Tibial artery (tissue), 4 donors: ENCODE measurements at regions not wholly inside any gene's neighbourhood (a gene's known extent, or its start where the extent isn't known, plus 50 kb on each side); places are given as distances from the start of the nearest gene placed in this dataset.

ENCODE experiments used
- DNase-seq, 2 donors: peaks; one replicate each; pipeline ENCODE4 v3.0.0-alpha.2; 2019
- H3K27ac ChIP-seq, 2 donors: fragments of 200-600 bp; sonication (generic) in 1 of 2; 1 replicate in 1 of 2; 2 replicates in 1 of 2; pipeline ENCODE4 v1.5.1; 2018 to 2019; ENCODE audit warnings: mild to moderate bottlenecking in 1 of 2
- H3K27me3 ChIP-seq, 2 donors: fragments of 200-600 bp; sonication (generic) in 1 of 2; one replicate each; pipeline versions ENCODE4 v1.5.1 to v1.6.0; 2016 to 2019
- H3K36me3 ChIP-seq, 3 donors: fragments of 200-600 bp; sonication (generic) in 2 of 3; one replicate each; pipeline ENCODE4 v1.5.1; 2016 to 2019; ENCODE audit warnings: mild to moderate bottlenecking in 2 of 3
- H3K4me1 ChIP-seq, 4 donors: fragments of 200-600 bp; sonication (generic) in 2 of 4; 1 replicate in 3 of 4; 2 replicates in 1 of 4; pipeline ENCODE4 v1.5.1; 2016 to 2019
- H3K4me3 ChIP-seq, 2 donors: fragments of 200-600 bp; sonication (generic) in 1 of 2; 1 replicate in 1 of 2; 2 replicates in 1 of 2; pipeline ENCODE4 v1.5.1; 2018 to 2019; ENCODE audit warnings: mild to moderate bottlenecking in 2 of 2
- H3K9me3 ChIP-seq, 3 donors: fragments of 200-600 bp; sonication (generic) in 1 of 3; one replicate each; pipeline ENCODE4 v1.5.1; 2016 to 2019
- CTCF ChIP-seq, 2 experiments: fragments of 200-600 bp in 1 of 2; fragments of 450-650 bp in 1 of 2; IDR thresholded peaks; one replicate each; pipeline ENCODE4 v1.5.1; 2017 to 2019; ENCODE audit warnings: antibody characterized with exemption in 2 of 2, mild to moderate bottlenecking in 1 of 2, moderate library complexity in 1 of 2
- intact Hi-C: fragments of 100-400 bp; cut with DNase I; formaldehyde crosslinking; loops from one replicate; pipeline ENCODE4 v1.15.0; 2023; ENCODE audit warnings: low total_unique reads

- Histone ChIP-seq H3K9me3 (no peaks in the 10 kb centered on the region), H3K27ac (no peak overlapping the region), H3K27me3 (no peaks in the 10 kb centered on the region), H3K4me1 (peaks cover 0 to 24% (median 2%) of the 10 kb centered on the region in 4 donors), H3K36me3 (no peaks in the 10 kb centered on the region), H3K4me3 (no peak overlapping the region)
- intact Hi-C loops = no loop called here
- TF ChIP-seq CTCF (IDR thresholded peaks at IDR 0.05) = no peak
- no peak for DNase-seq
Measured at GRCh38 chr7:46032942-46033341, 111.9 kb upstream of the IGFBP3 start.

- H3K27ac ChIP-seq = no peak overlapping the region
- H3K9me3 ChIP-seq = no peaks in the 10 kb centered on the region
- H3K4me1 ChIP-seq = peaks cover 0 to 21% (median 2%) of the 10 kb centered on the region in 4 donors
- no peak for DNase-seq
- H3K4me3 ChIP-seq = no peak overlapping the region
- no peak for TF ChIP-seq CTCF (IDR thresholded peaks at IDR 0.05)
- H3K27me3 ChIP-seq = no peaks in the 10 kb centered on the region
- intact Hi-C loops = no loop called here
- H3K36me3 ChIP-seq = no peaks in the 10 kb centered on the region
Measured at GRCh38 chr7:46032353-46032752, 111.3 kb upstream of the IGFBP3 start.

DNA sequence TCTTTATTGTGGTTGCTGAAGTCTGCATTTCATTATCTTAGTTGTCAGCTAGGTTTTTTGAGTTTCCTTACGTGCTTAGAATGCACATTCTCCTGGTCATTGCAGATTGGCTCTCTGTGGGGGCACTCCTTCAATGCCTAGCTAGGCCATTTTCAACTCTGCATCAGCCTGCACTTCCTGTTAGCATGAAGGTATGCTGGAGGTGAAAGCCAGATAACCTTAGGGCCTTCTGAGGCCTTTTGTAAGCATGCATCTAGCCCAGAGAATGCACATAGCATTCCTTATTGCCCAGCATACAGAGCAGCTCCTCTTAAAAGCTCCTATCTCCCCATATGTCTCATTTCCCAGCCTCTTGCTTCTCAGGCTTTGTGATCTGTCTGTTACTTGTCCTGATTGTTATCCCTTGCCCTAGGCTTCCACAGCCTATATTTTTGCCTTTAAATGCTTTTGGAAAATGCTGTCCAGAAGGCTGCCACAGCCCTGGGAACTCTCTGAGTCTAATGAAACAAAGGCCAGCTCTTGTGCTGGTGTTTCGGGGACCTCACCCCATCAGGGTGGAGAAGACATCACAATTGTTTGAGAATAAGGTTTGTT is 108.1 kb upstream of the IGFBP3 start:
- DNase-seq = no peak
- Histone ChIP-seq H3K27ac (no peak overlapping the region), H3K4me3 (no peak overlapping the region), H3K9me3 (no peaks in the 10 kb centered on the region), H3K4me1 (peaks cover 0 to 6% (median 0%) of the 10 kb centered on the region in 4 donors), H3K27me3 (no peaks in the 10 kb centered on the region), H3K36me3 (no peaks in the 10 kb centered on the region)
- intact Hi-C loops = no loop called here
- no peak for TF ChIP-seq CTCF (IDR thresholded peaks at IDR 0.05)

DNA sequence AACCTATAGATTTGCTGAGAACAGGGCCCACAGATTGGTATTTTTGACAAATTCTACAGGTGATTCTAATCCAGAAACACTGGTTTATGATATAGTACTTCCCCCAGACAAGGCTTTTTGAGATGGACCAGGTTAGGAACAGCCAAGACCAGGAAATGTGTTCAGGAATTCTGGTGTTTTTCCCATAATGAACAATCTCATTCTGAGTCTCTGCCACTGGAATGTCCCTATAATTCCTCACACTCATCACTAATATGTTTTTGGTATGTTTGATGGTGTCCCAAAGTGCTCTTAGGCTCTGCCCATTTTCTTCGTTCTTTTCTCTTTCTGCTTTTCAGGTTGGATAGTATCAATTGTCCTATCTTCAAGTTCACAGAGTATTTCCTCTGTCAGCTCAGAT is 107.2 kb upstream of the IGFBP3 start:
- H3K4me3 ChIP-seq = no peak overlapping the region
- no peaks in the 10 kb centered on the region for H3K4me1 ChIP-seq
- H3K27me3 ChIP-seq = no peaks in the 10 kb centered on the region
- H3K27ac ChIP-seq = no peak overlapping the region
- H3K36me3 ChIP-seq = no peaks in the 10 kb centered on the region
- intact Hi-C loops = no loop called here
- no peaks in the 10 kb centered on the region for H3K9me3 ChIP-seq
- DNase-seq = no peak
- no peak for TF ChIP-seq CTCF (IDR thresholded peaks at IDR 0.05)

DNA sequence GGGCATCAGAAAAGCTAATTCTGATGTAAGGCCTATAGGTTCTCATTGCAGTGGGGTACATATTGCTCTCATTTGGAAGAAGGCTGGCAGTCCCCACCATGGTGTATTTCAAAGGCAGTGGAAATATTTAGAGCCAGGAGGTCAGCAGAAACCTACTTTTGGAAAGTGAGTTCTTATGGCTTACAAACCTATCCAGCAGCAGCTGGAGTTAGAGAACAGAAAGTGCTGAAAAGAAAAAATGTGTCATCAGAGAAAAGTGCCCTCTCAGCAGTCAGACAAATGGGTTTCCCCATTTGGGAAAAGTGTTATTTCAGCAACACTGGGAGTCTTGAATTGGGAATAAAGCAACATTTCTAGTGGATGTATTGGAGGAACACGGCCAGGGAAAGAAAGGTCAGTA is 105.7 kb upstream of the IGFBP3 start:
- no peak for DNase-seq
- TF ChIP-seq CTCF (IDR thresholded peaks at IDR 0.05) = no peak
- no peak overlapping the region for H3K27ac ChIP-seq
- no peak overlapping the region for H3K4me3 ChIP-seq
- H3K27me3 ChIP-seq = no peaks in the 10 kb centered on the region
- intact Hi-C loops = no loop called here
- no peaks in the 10 kb centered on the region for H3K36me3 ChIP-seq
- H3K9me3 ChIP-seq = no peaks in the 10 kb centered on the region
- no peaks in the 10 kb centered on the region for H3K4me1 ChIP-seq
